Stomach (tissue), 8 donors: ENCODE measurements at regions not wholly inside any gene's neighbourhood (a gene's known extent, or its start where the extent isn't known, plus 50 kb on each side); places are given as distances from the start of the nearest gene placed in this dataset.
A peak's percentile ranks its signal among the peaks of the same experiment; 100 is the strongest.

Experiments used
- DNase-seq, 2 donors: peaks; one replicate each; pipeline versions ENCODE4 v3.0.0 to v3.0.0-alpha.2; 2013 to 2019
- H3K27ac ChIP-seq, 5 donors: fragments of 200-600 bp in 4 of 5; sonication (generic) in 4 of 5; one replicate each; pipeline ENCODE4 v1.5.1; 2013 to 2019; ENCODE audit warnings: mild to moderate bottlenecking in 1 of 5, moderate library complexity in 1 of 5
- H3K27me3 ChIP-seq, 3 donors: fragments of 200-600 bp; sonication (generic); one replicate each; pipeline ENCODE4 v1.5.1; 2017 to 2019; ENCODE audit warnings: mixed run types in 1 of 3
- H3K36me3 ChIP-seq, 4 donors: fragments of 200-600 bp; sonication (generic); 1 replicate in 3 of 4; 2 replicates in 1 of 4; pipeline ENCODE4 v1.5.1; 2016 to 2019
- H3K4me1 ChIP-seq, 4 donors: fragments of 200-600 bp; sonication (generic); one replicate each; pipeline ENCODE4 v1.5.1; 2016 to 2019
- H3K4me3 ChIP-seq, 4 donors: fragments of 200-600 bp; sonication (generic) in 3 of 4; one replicate each; pipeline ENCODE4 v1.5.1; 2016 to 2019; ENCODE audit warnings: mild to moderate bottlenecking in 1 of 4
- H3K9me3 ChIP-seq, 4 donors: fragments of 200-600 bp; sonication (generic); one replicate each; pipeline ENCODE4 v1.5.1; 2016 to 2019
- CTCF ChIP-seq, 7 experiments: fragments of 450-650 bp in 4 of 7; fragments of 200-600 bp in 3 of 7; sonication (generic) in 3 of 7; IDR thresholded peaks; one replicate each; pipeline ENCODE4 v1.5.1; 2016 to 2019; ENCODE audit warnings: antibody characterized with exemption in 7 of 7, control low read depth in 2 of 7, mild to moderate bottlenecking in 1 of 7
- EP300 ChIP-seq: sonication (generic); formaldehyde crosslinking; IDR thresholded peaks from one replicate; pipeline ENCODE4 v1.6.1; 2017; ENCODE audit warnings: antibody characterized with exemption
- POLR2A ChIP-seq, 4 donors: fragments of 450-650 bp; IDR thresholded peaks; one replicate each; pipeline ENCODE4 v1.6.1; 2016; ENCODE audit warnings: antibody characterized with exemption in 4 of 4, control low read depth in 2 of 4, mild to moderate bottlenecking in 1 of 4, moderate library complexity in 1 of 4
- POLR2AphosphoS5 ChIP-seq, 3 donors: sonication (generic); formaldehyde crosslinking; IDR thresholded peaks; one replicate each; pipeline ENCODE4 v1.6.1; 2016; ENCODE audit warnings: antibody characterized with exemption in 3 of 3
- WGBS, 5 donors: extraction: QIAGEN DNeasy Blood & Tissue Kit in 3 of 5; methylation state at CpG; one replicate each; pipeline versions ENCODE4 v1.1.5 to v1.1.7; 2013 to 2018; 5-methylcytosine and 5-hydroxymethylcytosine counted together
- intact Hi-C: fragments of 100-400 bp; cut with DNase I; formaldehyde crosslinking; loops from one replicate; pipeline ENCODE4 v1.15.1; 2023; ENCODE audit warnings: low total_unique reads
- donor health status: healthy with polysubstance abuse.
- donor health status: Bipolar disorder and iron deficiency.
- donor health status: healthy.

- H3K27me3 ChIP-seq: peaks cover 0 to 34% (median 17%) of the 10 kb centered on the region in 3 donors
- DNase-seq: peak in 1 of 2 donors; percentile 21
- TF ChIP-seq POLR2A (IDR thresholded peaks at IDR 0.05): no peak
- TF ChIP-seq CTCF (IDR thresholded peaks at IDR 0.05): peak in 2 of 7 experiments; percentile 18 to 23
- H3K4me3 ChIP-seq: peak overlapping the region in 3 of 4 donors; percentile 63 to 65 (median 64)
- H3K4me1 ChIP-seq: peaks cover 0 to 27% (median 19%) of the 10 kb centered on the region in 4 donors
- intact Hi-C loops: no loop called here
- peaks cover 0 to 7% (median 0%) of the 10 kb centered on the region in 4 donors for H3K9me3 ChIP-seq
- peak overlapping the region in 3 of 5 donors; percentile 5 to 81 (median 40) for H3K27ac ChIP-seq
- WGBS, 5 donors: 40 to 62% (median 58%) methylated on average over 5 of the region's 5 CpGs
- no peaks in the 10 kb centered on the region for H3K36me3 ChIP-seq
Measured at GRCh38 chr1:65527707-65528503, 107.4 kb downstream of the LEPR start.

DNA sequence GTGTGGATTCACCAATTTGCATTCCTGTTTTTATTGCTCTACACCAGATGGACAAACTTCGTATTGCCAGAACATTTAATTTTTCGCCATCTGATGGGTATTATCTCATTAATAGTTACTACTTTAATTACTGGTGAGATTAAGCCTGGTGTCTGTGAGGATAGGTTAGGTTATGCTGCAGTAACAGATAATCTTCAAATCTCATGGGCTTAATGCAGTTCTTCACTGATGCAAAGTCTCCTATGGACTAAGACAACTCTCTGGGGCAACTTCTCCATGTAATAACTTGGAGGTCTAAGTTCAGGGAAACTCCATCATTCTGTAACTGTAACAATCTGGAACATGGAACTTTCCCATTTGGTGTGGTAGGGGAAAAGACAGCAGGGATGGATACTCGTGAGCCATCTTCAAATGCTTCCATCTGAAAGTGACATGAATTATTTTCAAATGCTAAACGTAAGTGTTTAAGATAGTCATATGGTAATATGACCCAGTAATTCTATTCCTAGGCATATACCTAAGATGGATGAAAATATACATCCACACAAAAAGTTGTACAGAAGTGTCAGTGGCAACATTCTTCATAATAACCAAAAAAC lies 111.6 kb downstream of the LEPR start:
- Histone ChIP-seq H3K27ac (no peak overlapping the region), H3K9me3 (peaks cover 0 to 7% (median 0%) of the 10 kb centered on the region in 4 donors), H3K36me3 (no peaks in the 10 kb centered on the region), H3K4me1 (peaks cover 0 to 6% (median 2%) of the 10 kb centered on the region in 4 donors), H3K4me3 (no peak overlapping the region), H3K27me3 (no peaks in the 10 kb centered on the region)
- no peak for TF ChIP-seq POLR2AphosphoS5 (IDR thresholded peaks at IDR 0.05)
- TF ChIP-seq EP300: no peak
- TF ChIP-seq POLR2A (IDR thresholded peaks at IDR 0.05): no peak
- TF ChIP-seq CTCF (IDR thresholded peaks at IDR 0.05): no peak
- no peak for DNase-seq
- intact Hi-C loops: no loop called here
- 69 to 92% (median 75%) methylated on average over 4 of the region's 4 CpGs for WGBS, 5 donors

- no peak overlapping the region for H3K27ac ChIP-seq
- 84 to 87% (median 86%) methylated on average over 2 of the region's 2 CpGs for WGBS, 5 donors
- peaks cover 0 to 7% (median 0%) of the 10 kb centered on the region in 4 donors for H3K9me3 ChIP-seq
- H3K27me3 ChIP-seq: no peaks in the 10 kb centered on the region
- DNase-seq: no peak
- peaks cover 0 to 11% (median 0%) of the 10 kb centered on the region in 4 donors for H3K4me1 ChIP-seq
- intact Hi-C loops: no loop called here
- H3K4me3 ChIP-seq: no peak overlapping the region
- TF ChIP-seq POLR2A (IDR thresholded peaks at IDR 0.05) (no peak), EP300 (no peak), CTCF (IDR thresholded peaks at IDR 0.05) (no peak), POLR2AphosphoS5 (IDR thresholded peaks at IDR 0.05) (no peak)
- H3K36me3 ChIP-seq: no peaks in the 10 kb centered on the region
Measured at GRCh38 chr1:65535981-65536380, 115.5 kb downstream of the LEPR start.

- Histone ChIP-seq H3K27ac (peak overlapping the region in 1 of 5 donors; percentile 24), H3K4me3 (no peak overlapping the region), H3K36me3 (no peaks in the 10 kb centered on the region), H3K27me3 (no peaks in the 10 kb centered on the region), H3K9me3 (no peaks in the 10 kb centered on the region), H3K4me1 (peaks cover 0 to 11% (median 0%) of the 10 kb centered on the region in 4 donors)
- WGBS, 5 donors: 56 to 70% (median 64%) methylated on average over 2 of the region's 2 CpGs
- TF ChIP-seq POLR2AphosphoS5 (IDR thresholded peaks at IDR 0.05) (no peak), CTCF (IDR thresholded peaks at IDR 0.05) (no peak), POLR2A (IDR thresholded peaks at IDR 0.05) (no peak)
- no peak for DNase-seq
- intact Hi-C loops: no loop called here
Measured at GRCh38 chr1:65538086-65538485, 117.6 kb downstream of the LEPR start.
